GM12878 (cell line): ENCODE measurements at regions not wholly inside any gene's neighbourhood (a gene's known extent, or its start where the extent isn't known, plus 50 kb on each side); places are given as distances from the start of the nearest gene placed in this dataset.
"Not testable (repeated sequence)": the region's sequence is repeated elsewhere in the genome, so short reads cannot be mapped to it uniquely, and the experiment has no call there.

Source experiments
- ATAC-seq: fragments of 200-7000 bp; cut with Tn5 transposase; 3 replicates; pipeline ENCODE4 v1.9.1; 2020; ENCODE audit warnings: mild to moderate bottlenecking, moderate library complexity
- BruUV-seq: library from RNA; stranded (reverse); fragments of 400-500 nt; replicated peaks from 2 replicates; lab custom pipeline; 2021; lab: Mats Ljungman, UMichigan
- CTCF ChIA-PET: fragments of 300-600 bp; sonication (Branson Sonifier 250); formaldehyde crosslinking; extraction: SDS; loops from one replicate; lab custom pipeline; 2021; ENCODE audit warnings: inconsistent platforms; lab: Yijun Ruan, JAX
- POLR2A ChIA-PET: fragments of 350-600 bp; formaldehyde crosslinking; extraction: SDS; loops from one replicate; lab custom pipeline; 2021; ENCODE audit warnings: inconsistent platforms; lab: Charles Lee
- RAD21 ChIA-PET: fragments of 300-600 bp; sonication (Branson Sonifier 250); formaldehyde crosslinking; loops from one replicate; lab custom pipeline; 2023; ENCODE audit warnings: antibody characterized with exemption; ENCODE audit not compliant: unreplicated experiment; lab: Charles Lee
- SMC1A ChIA-PET: fragments of 300-600 bp; sonication (Branson Sonifier 250); formaldehyde crosslinking; loops from one replicate; lab custom pipeline; 2023; ENCODE audit not compliant: unreplicated experiment, uncharacterized antibody; lab: Charles Lee
- DNase-seq: peaks from one replicate; pipeline ENCODE4 v3.0.0-alpha.2; 2011; ENCODE audit warnings: low read depth, low spot score
- FAIRE-seq: peaks from 3 replicates; lab custom pipeline; 2011; peaks lifted over from hg19 to GRCh38; lab: Jason Lieb, UNC
- H2AFZ ChIP-seq: 2 replicates; pipeline ENCODE4 v1.6.0; 2011; ENCODE audit warnings: low read depth, low read length, control low read depth; ENCODE audit not compliant: control insufficient read depth
- H3K27ac ChIP-seq: 2 replicates; pipeline ENCODE4 v1.5.1; 2011; ENCODE audit warnings: control low read depth; ENCODE audit not compliant: control insufficient read depth, insufficient read depth
- H3K27me3 ChIP-seq, 2 experiments: replicated peaks in 1 of 2; 2 replicates each; pipeline versions ENCODE4 v1.6.0 to v1.6.1; 2011; ENCODE audit warnings: low read length in 1 of 2; ENCODE audit not compliant: control insufficient read depth in 2 of 2, insufficient read depth in 2 of 2
- H3K36me3 ChIP-seq, 2 experiments: 2 replicates each; pipeline ENCODE4 v1.5.1; 2011; ENCODE audit warnings: low read length in 1 of 2; ENCODE audit not compliant: control insufficient read depth in 2 of 2, insufficient read depth in 2 of 2
- H3K4me1 ChIP-seq: 2 replicates; pipeline ENCODE4 v1.6.1; 2011; ENCODE audit warnings: mild to moderate bottlenecking, low read length, moderate library complexity, mixed read lengths; ENCODE audit not compliant: control insufficient read depth, insufficient read depth
- H3K4me2 ChIP-seq: 2 replicates; pipeline ENCODE4 v1.6.0; 2011; ENCODE audit warnings: control low read depth; ENCODE audit not compliant: control insufficient read depth, insufficient read depth
- H3K4me3 ChIP-seq: fragments of 200-600 bp; sonication (generic); 2 replicates; pipeline ENCODE4 v1.5.1; 2016
- H3K79me2 ChIP-seq: 2 replicates; pipeline ENCODE4 v1.6.0; 2011; ENCODE audit warnings: low read length; ENCODE audit not compliant: control insufficient read depth, insufficient read depth
- H3K9ac ChIP-seq: 2 replicates; pipeline ENCODE4 v1.8.0; 2011; ENCODE audit warnings: low read length, control low read depth, mixed read lengths; ENCODE audit not compliant: control insufficient read depth, insufficient read depth
- H3K9me3 ChIP-seq: replicated peaks from 3 replicates; pipeline ENCODE4 v1.5.1; 2011; ENCODE audit warnings: mild to moderate bottlenecking, low read length; ENCODE audit not compliant: control insufficient read depth, insufficient read depth
- H4K20me1 ChIP-seq: 2 replicates; pipeline ENCODE4 v1.6.0; 2011; ENCODE audit not compliant: control insufficient read depth, insufficient read depth
- CBX5 ChIP-seq: sonication (generic); IDR thresholded peaks from 2 replicates; pipeline ENCODE4 v1.6.1; 2016; ENCODE audit warnings: low read depth, moderate library complexity, mild to moderate bottlenecking, inconsistent platforms
- LARP7 ChIP-seq: fragments of 450-650 bp; IDR thresholded peaks from 2 replicates; pipeline ENCODE4 v1.6.1; 2017; ENCODE audit warnings: mild to moderate bottlenecking
- MTA3 ChIP-seq: IDR thresholded peaks from 2 replicates; pipeline ENCODE4 v1.6.1; 2012; ENCODE audit warnings: low read length, inconsistent platforms, borderline replicate concordance
- SUPT20H ChIP-seq: IDR thresholded peaks from 2 replicates; pipeline ENCODE4 v1.6.1; 2011; ENCODE audit warnings: low read depth, mild to moderate bottlenecking, low read length, moderate library complexity, borderline replicate concordance; ENCODE audit not compliant: control insufficient read depth
- ZBED1 ChIP-seq: IDR thresholded peaks from 2 replicates; pipeline ENCODE4 v1.6.1; 2016; ENCODE audit warnings: borderline replicate concordance
- WGBS: methylation state at CpG from one replicate; pipeline ENCODE4 v1.1.6; 2016; ENCODE audit warnings: low lambda C conversion rate; ENCODE audit not compliant: insufficient replicate concordance, insufficient coverage; ENCODE audit errors: missing lambda C conversion rate; 5-methylcytosine and 5-hydroxymethylcytosine counted together
- in situ Hi-C: fragments of 300-500 bp; cut with MboI; formaldehyde crosslinking; loops from 9 replicates; pipeline ENCODE4 v1.14.3; 2018; ENCODE audit warnings: mixed read lengths
- intact Hi-C: fragments of 100-400 bp; cut with micrococcal nuclease; formaldehyde crosslinking; loops from one replicate; pipeline ENCODE4 v1.14.2; 2022; ENCODE audit not compliant: unreplicated experiment

- 50% methylated on average over 2 of the region's 2 CpGs for WGBS
- Histone ChIP-seq H3K79me2 (no peaks in the 10 kb centered on the region), H3K4me2 (no peak overlapping the region), H3K27me3 (peaks cover 0 to 3% of the 10 kb centered on the region in 2 experiments; a peak in 1 of 4 replicates), H2AFZ (no peak overlapping the region), H3K9me3 (no peaks in the 10 kb centered on the region; the same call in 2 of the 3 replicates), H3K27ac (no peak overlapping the region), H3K9ac (no peak overlapping the region), H3K4me1 (peaks cover 5% of the 10 kb centered on the region; the same call in 1 of the 2 replicates), H3K4me3 (no peak overlapping the region), H3K36me3 (no peaks in the 10 kb centered on the region), H4K20me1 (no peaks in the 10 kb centered on the region)
- TF ChIP-seq SUPT20H = no peak
- TF ChIP-seq MTA3 = no peak
- TF ChIP-seq CBX5 = no peak
- TF ChIP-seq ZBED1 = no peak
- no peak for TF ChIP-seq LARP7
- FAIRE-seq (no peak), DNase-seq (no peak), ATAC-seq (no peak)
- ChIA-PET SMC1A (no interaction called here), CTCF (no interaction called here), POLR2A (no interaction called here), RAD21 (no interaction called here)
- intact Hi-C loops = no loop called here
- no TSS peak for BruUV-seq
- in situ Hi-C loops = no loop called here
Measured at GRCh38 chr5:91296674-91297143, 86.4 kb downstream of the ARRDC3 start.

GRCh38 chr5:91296102-91296501, 87.0 kb downstream of the ARRDC3 start:
- intact Hi-C loops, SMC1A ChIA-PET, H3K36me3 ChIP-seq, H3K9me3 ChIP-seq, H4K20me1 ChIP-seq, H3K79me2 ChIP-seq, H3K27me3 ChIP-seq, H3K4me1 ChIP-seq, in situ Hi-C loops, CTCF ChIA-PET, BruUV-seq, H3K4me3 ChIP-seq, RAD21 ChIA-PET, POLR2A ChIA-PET, DNase-seq, H3K27ac ChIP-seq, H3K4me2 ChIP-seq, H2AFZ ChIP-seq, FAIRE-seq, H3K9ac ChIP-seq, ATAC-seq: not testable (repeated sequence)
- 94% methylated on average over 9 of the region's 9 CpGs for WGBS
